ENCODE measurements at regions not wholly inside any gene's neighbourhood (a gene's known extent, or its start where the extent isn't known, plus 50 kb on each side); places are given as distances from the start of the nearest gene placed in this dataset.

DNA sequence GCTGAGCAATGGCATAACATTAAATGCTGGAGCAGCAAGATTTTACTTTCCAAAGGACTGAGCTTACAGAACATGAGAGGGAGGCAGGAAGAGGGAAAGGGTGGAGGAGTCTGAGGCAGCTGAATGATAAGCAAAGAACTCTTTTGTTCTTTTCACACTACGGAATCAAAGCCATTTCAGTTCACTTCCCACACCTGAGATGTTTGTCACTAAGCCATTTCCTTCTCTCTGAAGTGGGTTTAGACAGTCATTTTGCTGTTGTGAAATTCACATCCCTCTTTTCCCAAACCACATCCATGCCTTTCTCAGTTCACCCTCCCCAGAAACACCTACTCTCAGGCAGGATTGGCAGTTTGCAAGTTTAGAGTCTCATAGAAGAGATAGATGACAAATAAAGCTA lies 267.9 kb downstream of the ADGRG6 start:
- TF ChIP-seq, protein P1, sequence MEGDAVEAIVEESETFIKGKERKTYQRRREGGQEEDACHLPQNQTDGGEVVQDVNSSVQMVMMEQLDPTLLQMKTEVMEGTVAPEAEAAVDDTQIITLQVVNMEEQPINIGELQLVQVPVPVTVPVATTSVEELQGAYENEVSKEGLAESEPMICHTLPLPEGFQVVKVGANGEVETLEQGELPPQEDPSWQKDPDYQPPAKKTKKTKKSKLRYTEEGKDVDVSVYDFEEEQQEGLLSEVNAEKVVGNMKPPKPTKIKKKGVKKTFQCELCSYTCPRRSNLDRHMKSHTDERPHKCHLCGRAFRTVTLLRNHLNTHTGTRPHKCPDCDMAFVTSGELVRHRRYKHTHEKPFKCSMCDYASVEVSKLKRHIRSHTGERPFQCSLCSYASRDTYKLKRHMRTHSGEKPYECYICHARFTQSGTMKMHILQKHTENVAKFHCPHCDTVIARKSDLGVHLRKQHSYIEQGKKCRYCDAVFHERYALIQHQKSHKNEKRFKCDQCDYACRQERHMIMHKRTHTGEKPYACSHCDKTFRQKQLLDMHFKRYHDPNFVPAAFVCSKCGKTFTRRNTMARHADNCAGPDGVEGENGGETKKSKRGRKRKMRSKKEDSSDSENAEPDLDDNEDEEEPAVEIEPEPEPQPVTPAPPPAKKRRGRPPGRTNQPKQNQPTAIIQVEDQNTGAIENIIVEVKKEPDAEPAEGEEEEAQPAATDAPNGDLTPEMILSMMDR (IDR thresholded peaks at IDR 0.05; ENCODE audit: insufficient read depth, missing control alignments): no peak
- FAIRE-seq (no peak), DNase-seq (ENCODE audit: insufficient read length, low spot score) (no peak)

DNA sequence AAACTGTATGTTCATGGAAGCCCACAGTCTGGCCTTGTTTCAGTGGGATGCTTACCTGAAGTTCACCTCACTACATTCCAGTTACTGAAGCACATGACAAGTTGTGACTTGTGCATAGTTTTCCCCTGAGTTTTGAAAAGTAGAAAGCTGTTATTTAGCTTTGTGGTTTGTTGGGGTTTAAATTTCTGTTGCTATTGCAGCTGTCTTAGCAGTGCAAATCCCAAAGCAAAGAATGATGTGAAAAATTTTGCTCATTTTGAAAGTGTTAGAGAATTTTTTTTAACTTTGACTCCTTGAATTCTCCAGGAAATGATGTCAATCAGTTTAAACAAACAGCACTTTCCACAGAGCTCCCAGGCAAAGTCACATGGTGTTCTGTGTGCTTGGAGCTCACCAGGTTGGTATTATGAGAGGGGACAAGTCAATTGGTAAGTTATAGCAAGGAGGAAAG lies 268.4 kb downstream of the ADGRG6 start:
- FAIRE-seq: no peak

DNA sequence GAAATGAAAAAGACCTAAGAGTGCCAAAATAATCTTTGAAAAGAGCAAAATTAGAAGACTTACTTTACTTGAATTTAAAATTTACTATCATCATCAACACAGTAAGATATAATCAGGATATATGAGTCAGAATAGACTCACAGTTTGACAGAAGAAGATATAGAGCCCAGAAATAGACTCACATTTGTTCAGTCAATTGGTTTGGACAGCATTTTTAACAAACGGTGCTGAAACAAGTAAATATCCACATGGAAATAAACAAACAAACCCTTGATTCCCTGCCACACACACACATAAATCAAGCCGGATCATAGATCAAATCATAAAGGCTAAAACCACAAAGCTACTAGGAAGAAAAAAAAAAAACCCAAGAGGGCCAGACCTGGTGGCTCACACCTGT lies 291.1 kb downstream of the ADGRG6 start:
- FAIRE-seq (no peak), DNase-seq (ENCODE audit: insufficient read length, low spot score) (no peak)
- TF ChIP-seq, protein P1 (IDR thresholded peaks at IDR 0.05; ENCODE audit: insufficient read depth, missing control alignments): no peak

More for the DNA sequence above, 268.4 kb downstream of the ADGRG6 start:
- DNase-seq (ENCODE audit: insufficient read length, low spot score): no peak
- TF ChIP-seq, protein P1 (IDR thresholded peaks at IDR 0.05; ENCODE audit: insufficient read depth, missing control alignments): no peak

DNA sequence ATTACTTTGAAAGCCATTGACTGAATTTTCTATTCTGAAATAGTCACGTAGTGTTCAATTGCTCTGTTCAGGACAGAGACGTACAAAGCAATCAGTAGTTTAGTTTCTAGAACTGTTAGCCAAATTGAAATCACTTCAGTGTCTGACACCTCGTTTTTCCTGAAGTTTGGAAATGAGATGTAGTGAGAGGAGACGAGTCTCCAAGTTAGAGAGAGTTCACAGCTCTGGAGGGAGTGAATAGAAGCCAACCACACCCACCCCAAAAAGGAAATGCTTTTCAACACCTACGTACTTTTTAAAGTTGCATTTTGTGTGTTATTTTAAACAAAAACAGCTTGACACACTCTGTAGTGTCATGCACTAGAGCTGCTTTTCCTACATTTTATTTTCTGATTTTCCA lies 296.0 kb downstream of the ADGRG6 start:
- DNase-seq (ENCODE audit: insufficient read length, low spot score): no peak
- no peak for FAIRE-seq
- TF ChIP-seq, protein P1 (IDR thresholded peaks at IDR 0.05; ENCODE audit: insufficient read depth, missing control alignments): no peak

DNA sequence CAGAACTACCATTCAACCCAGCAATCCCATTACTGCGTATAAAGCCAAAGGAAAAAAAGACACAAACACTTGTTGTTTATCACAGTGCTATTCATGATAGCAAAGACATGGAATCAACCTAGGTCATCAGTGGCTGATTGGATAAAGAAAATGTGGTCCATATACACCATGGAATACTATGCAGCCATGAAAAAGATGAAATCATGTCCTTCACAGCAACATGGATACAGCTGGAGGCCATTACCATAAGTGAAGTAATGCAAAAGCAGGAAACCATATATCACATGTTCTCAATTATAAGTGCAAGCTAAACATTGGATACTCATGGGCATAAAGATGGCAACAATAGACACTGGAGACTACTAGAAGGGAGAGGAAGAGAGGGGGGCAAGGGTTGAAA lies 299.6 kb downstream of the ADGRG6 start:
- TF ChIP-seq, protein P1 (IDR thresholded peaks at IDR 0.05; ENCODE audit: insufficient read depth, missing control alignments): no peak
- no peak for DNase-seq (ENCODE audit: insufficient read length, low spot score)
- FAIRE-seq: no peak

DNA sequence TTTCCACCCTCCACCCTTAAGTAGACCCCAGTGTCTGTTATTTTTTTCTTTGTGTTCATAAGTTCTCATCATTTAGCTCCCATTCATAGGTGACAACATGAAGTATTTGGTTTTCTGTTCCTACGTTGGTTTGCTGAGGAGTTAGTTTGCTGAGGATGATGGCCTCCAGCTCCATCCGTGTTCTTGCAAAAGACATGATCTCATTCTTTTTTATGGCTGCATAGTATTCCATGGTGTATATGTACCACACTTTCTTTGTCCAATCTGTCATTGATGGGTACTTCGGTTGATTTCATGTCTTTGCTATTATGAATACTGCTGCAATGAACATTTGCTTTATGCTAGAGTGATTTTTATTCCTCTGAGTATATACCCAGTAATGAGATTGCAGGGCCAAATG lies 301.2 kb downstream of the ADGRG6 start:
- TF ChIP-seq, protein P1 (IDR thresholded peaks at IDR 0.05; ENCODE audit: insufficient read depth, missing control alignments): no peak
- no peak for FAIRE-seq
- no peak for DNase-seq (ENCODE audit: insufficient read length, low spot score)

DNA sequence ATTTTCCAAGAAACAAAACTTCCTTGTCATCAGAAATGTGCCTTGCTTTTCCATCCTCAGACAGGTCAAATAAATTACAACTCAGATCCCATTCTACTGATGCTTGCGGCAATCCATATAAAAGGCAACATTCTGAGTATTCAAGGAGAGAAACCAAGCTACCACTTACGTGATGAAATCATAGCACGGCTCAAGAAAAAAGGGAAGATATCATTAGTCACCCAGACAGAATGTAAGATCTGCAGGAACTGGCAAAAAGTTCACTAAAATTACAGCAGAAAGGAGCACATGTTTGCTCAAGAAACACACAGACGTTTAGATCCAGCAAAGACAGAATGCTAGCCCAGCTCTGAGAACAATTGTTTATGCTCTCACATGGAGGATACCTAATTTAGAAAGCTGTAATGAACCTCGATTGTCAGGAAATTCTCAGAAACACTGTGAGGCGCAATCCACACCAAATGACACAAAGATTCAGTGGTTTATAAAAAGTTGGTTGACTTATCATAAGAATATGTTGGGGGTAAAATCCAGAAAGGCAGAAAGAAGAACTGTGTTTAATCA lies 304.2 kb downstream of the ADGRG6 start:
- FAIRE-seq: no peak
- TF ChIP-seq, protein P1 (IDR thresholded peaks at IDR 0.05; ENCODE audit: insufficient read depth, missing control alignments): no peak
- no peak for DNase-seq (ENCODE audit: insufficient read length, low spot score)
